Caco-2 (cell line): ENCODE measurements at regions not wholly inside any gene's neighbourhood (a gene's known extent, or its start where the extent isn't known, plus 50 kb on each side); places are given as distances from the start of the nearest gene placed in this dataset.

Source experiments
- BruUV-seq: library from RNA; stranded (reverse); fragments of 400-500 nt; replicated peaks from 2 replicates; lab custom pipeline; 2021; lab: Mats Ljungman, UMichigan
- CTCF ChIA-PET: fragments of 300-600 bp; sonication (Branson Sonifier 250); formaldehyde crosslinking; loops from one replicate; lab custom pipeline; 2022; ENCODE audit warnings: antibody characterized with exemption; lab: Charles Lee
- POLR2A ChIA-PET: fragments of 300-600 bp; sonication (Branson Sonifier 250); formaldehyde crosslinking; loops from one replicate; lab custom pipeline; 2022; ENCODE audit warnings: antibody characterized with exemption; lab: Charles Lee
- DNase-seq, 2 experiments: peaks; one replicate each; pipeline versions ENCODE4 v3.0.0 to v3.0.0-alpha.2; 2020 to 2022
- H3K27me3 ChIP-seq: replicated peaks from 2 replicates; pipeline ENCODE4 v1.6.0; 2011; ENCODE audit warnings: low read length; ENCODE audit not compliant: control insufficient read depth, insufficient read depth
- H3K36me3 ChIP-seq: 2 replicates; pipeline ENCODE4 v1.5.1; 2011; ENCODE audit warnings: low read length; ENCODE audit not compliant: control insufficient read depth, insufficient read depth
- H3K4me1 ChIP-seq: fragments of 250-450 bp; sonication (Bioruptor Pico); 2 replicates; pipeline ENCODE4 v1.5.1; 2020; ENCODE audit warnings: mild to moderate bottlenecking
- H3K4me3 ChIP-seq: 2 replicates; pipeline ENCODE4 v1.5.1; 2011; ENCODE audit warnings: low read depth, mild to moderate bottlenecking, control low read depth, low read length
- H3K9me3 ChIP-seq: fragments of 250-450 bp; sonication (Bioruptor Pico); 2 replicates; pipeline ENCODE4 v1.5.1; 2020; ENCODE audit warnings: mild to moderate bottlenecking, moderate library complexity
- H3K27ac Mint-ChIP-seq: one replicate; pipeline ENCODE4 v1.8.0; 2022; ENCODE audit warnings: mixed read lengths; ENCODE audit not compliant: unreplicated experiment
- H3K27me3 Mint-ChIP-seq: one replicate; pipeline ENCODE4 v1.8.0; 2022; ENCODE audit warnings: mixed read lengths; ENCODE audit not compliant: insufficient read depth, unreplicated experiment
- H3K36me3 Mint-ChIP-seq: one replicate; pipeline ENCODE4 v1.8.0; 2022; ENCODE audit warnings: mild to moderate bottlenecking, mixed read lengths; ENCODE audit not compliant: insufficient read depth, unreplicated experiment
- H3K4me1 Mint-ChIP-seq: one replicate; pipeline ENCODE4 v1.8.0; 2022; ENCODE audit warnings: low read depth, mixed read lengths; ENCODE audit not compliant: unreplicated experiment
- H3K4me3 Mint-ChIP-seq: one replicate; pipeline ENCODE4 v1.8.0; 2022; ENCODE audit warnings: mild to moderate bottlenecking, moderate library complexity, mixed read lengths; ENCODE audit not compliant: unreplicated experiment
- H3K9me3 Mint-ChIP-seq: one replicate; pipeline ENCODE4 v1.8.0; 2022; ENCODE audit warnings: mixed read lengths; ENCODE audit not compliant: unreplicated experiment
- CTCF ChIP-seq, 2 experiments: fragments of 200-600 bp in 1 of 2; IDR thresholded peaks; 1 replicate in 1 of 2; 2 replicates in 1 of 2; pipeline versions ENCODE4 v1.5.1 to v1.8.0; 2011 to 2022; ENCODE audit warnings: antibody characterized with exemption in 1 of 2, control low read depth in 1 of 2, inconsistent platforms in 1 of 2, low read depth in 1 of 2, low read length in 1 of 2, mild to moderate bottlenecking in 1 of 2, moderate library complexity in 1 of 2; ENCODE audit not compliant: insufficient read depth in 1 of 2, severe bottlenecking in 1 of 2, unreplicated experiment in 1 of 2
- intact Hi-C: fragments of 100-400 bp; cut with micrococcal nuclease; formaldehyde crosslinking; loops from one replicate; pipeline ENCODE4 v1.10.0; 2022; ENCODE audit not compliant: unreplicated experiment

GRCh38 chr2:76128622-76129021 lies 417.9 kb upstream of the GCFC2 start:
- Histone ChIP-seq H3K9me3 (no peaks in the 10 kb centered on the region), H3K27me3 (no peaks in the 10 kb centered on the region), H3K4me3 (no peak overlapping the region), H3K36me3 (no peaks in the 10 kb centered on the region), H3K4me1 (peaks cover 18% of the 10 kb centered on the region)
- intact Hi-C loops = no loop called here
- BruUV-seq = no TSS peak
- no peaks in the 10 kb centered on the region for H3K27me3 Mint-ChIP-seq
- no peak for TF ChIP-seq CTCF (IDR thresholded peaks at IDR 0.05; ENCODE audit: insufficient read depth in 1 of 2, low read depth in 1 of 2, low read length in 1 of 2, severe bottlenecking in 1 of 2, unreplicated experiment in 1 of 2)
- H3K4me1 Mint-ChIP-seq = no peaks in the 10 kb centered on the region
- ChIA-PET CTCF (no interaction called here), POLR2A (no interaction called here)
- no peak overlapping the region for H3K27ac Mint-ChIP-seq
- DNase-seq = no peak
- H3K4me3 Mint-ChIP-seq = no peak overlapping the region
- H3K9me3 Mint-ChIP-seq = no peaks in the 10 kb centered on the region
- no peaks in the 10 kb centered on the region for H3K36me3 Mint-ChIP-seq

GRCh38 chr2:76120176-76120575 lies 409.5 kb upstream of the GCFC2 start:
- Mint-ChIP-seq H3K36me3 (no peaks in the 10 kb centered on the region), H3K27ac (no peak overlapping the region), H3K4me1 (no peaks in the 10 kb centered on the region), H3K27me3 (no peaks in the 10 kb centered on the region), H3K4me3 (no peak overlapping the region), H3K9me3 (peaks cover 8% of the 10 kb centered on the region)
- no peak overlapping the region for H3K4me3 ChIP-seq
- intact Hi-C loops = no loop called here
- H3K4me1 ChIP-seq = no peaks in the 10 kb centered on the region
- H3K27me3 ChIP-seq = no peaks in the 10 kb centered on the region
- POLR2A ChIA-PET = no interaction called here
- CTCF ChIA-PET = no interaction called here
- no peak for TF ChIP-seq CTCF (IDR thresholded peaks at IDR 0.05; ENCODE audit: insufficient read depth in 1 of 2, low read depth in 1 of 2, low read length in 1 of 2, severe bottlenecking in 1 of 2, unreplicated experiment in 1 of 2)
- peaks cover 3% of the 10 kb centered on the region; the same call in 1 of the 2 replicates for H3K9me3 ChIP-seq
- H3K36me3 ChIP-seq = no peaks in the 10 kb centered on the region
- DNase-seq = no peak
- BruUV-seq = no TSS peak

- Histone ChIP-seq H3K9me3 (no peaks in the 10 kb centered on the region), H3K36me3 (no peaks in the 10 kb centered on the region), H3K4me3 (no peak overlapping the region), H3K27me3 (no peaks in the 10 kb centered on the region), H3K4me1 (no peaks in the 10 kb centered on the region)
- BruUV-seq = no TSS peak
- Mint-ChIP-seq H3K27me3 (no peaks in the 10 kb centered on the region), H3K27ac (no peak overlapping the region), H3K4me1 (no peaks in the 10 kb centered on the region), H3K4me3 (no peak overlapping the region), H3K9me3 (no peaks in the 10 kb centered on the region), H3K36me3 (no peaks in the 10 kb centered on the region)
- ChIA-PET CTCF (no interaction called here), POLR2A (no interaction called here)
- DNase-seq = no peak
- TF ChIP-seq CTCF (IDR thresholded peaks at IDR 0.05; ENCODE audit: insufficient read depth in 1 of 2, low read depth in 1 of 2, low read length in 1 of 2, severe bottlenecking in 1 of 2, unreplicated experiment in 1 of 2) = no peak
- intact Hi-C loops = no loop called here
Measured at GRCh38 chr2:76089683-76090082, 379.0 kb upstream of the GCFC2 start.
